Ovary (tissue), 7 donors: ENCODE measurements at regions not wholly inside any gene's neighbourhood (a gene's known extent, or its start where the extent isn't known, plus 50 kb on each side); places are given as distances from the start of the nearest gene placed in this dataset.
"Not testable (repeated sequence)": the region's sequence is repeated elsewhere in the genome, so short reads cannot be mapped to it uniquely, and the experiment has no call there.

Experiments used
- DNase-seq, 5 donors: peaks; one replicate each; pipeline ENCODE4 v3.0.0-alpha.2; 2019 to 2020
- H3K27ac ChIP-seq, 2 donors: fragments of 200-600 bp; one replicate each; pipeline versions ENCODE4 v1.5.1 to v1.8.0; 2019 to 2022
- H3K27me3 ChIP-seq: fragments of 200-600 bp; one replicate; pipeline ENCODE4 v1.8.0; 2022
- H3K36me3 ChIP-seq: fragments of 200-600 bp; sonication (generic); one replicate; pipeline ENCODE4 v1.5.1; 2019
- H3K4me1 ChIP-seq: one replicate; pipeline ENCODE4 v1.8.1; 2013; ENCODE audit warnings: mild to moderate bottlenecking, moderate library complexity; ENCODE audit not compliant: insufficient read depth
- H3K4me3 ChIP-seq: fragments of 200-600 bp; sonication (generic); one replicate; pipeline ENCODE4 v1.5.1; 2017
- H3K9me3 ChIP-seq, 2 donors: fragments of 200-600 bp in 1 of 2; sonication (generic) in 1 of 2; one replicate each; pipeline versions ENCODE4 v1.5.1 to v1.8.1; 2013 to 2019; ENCODE audit warnings: mild to moderate bottlenecking in 1 of 2, moderate library complexity in 1 of 2
- CTCF ChIP-seq, 3 donors: fragments of 450-650 bp in 2 of 3; fragments of 200-600 bp in 1 of 3; IDR thresholded peaks; one replicate each; pipeline versions ENCODE4 v1.5.1 to v1.8.0; 2016 to 2022; ENCODE audit warnings: antibody characterized with exemption in 3 of 3, mild to moderate bottlenecking in 1 of 3
- EP300 ChIP-seq: sonication (generic); formaldehyde crosslinking; IDR thresholded peaks from one replicate; pipeline ENCODE4 v1.6.1; 2017; ENCODE audit warnings: antibody characterized with exemption
- POLR2A ChIP-seq: fragments of 450-650 bp; IDR thresholded peaks from one replicate; pipeline ENCODE4 v1.6.1; 2017; ENCODE audit warnings: antibody characterized with exemption, mild to moderate bottlenecking, moderate library complexity
- WGBS, 3 donors: extraction: QIAGEN DNeasy Blood & Tissue Kit in 1 of 3; methylation state at CpG; one replicate each; pipeline versions ENCODE4 v1.1.5 to v1.1.7; 2013 to 2017; 5-methylcytosine and 5-hydroxymethylcytosine counted together
- intact Hi-C, 4 donors: fragments of 100-400 bp; cut with DNase I; formaldehyde crosslinking; loops; one replicate each; pipeline versions ENCODE4 v1.11.0 to v1.15.1; 2022 to 2023
- donor health status: DM: no; HTN: no; CAD: no; lungs with moderate emphysema.
- donor health status: DM: no; HTN: no; CAD: no.
- donor health status: Bipolar disorder and iron deficiency.
- donor health status: DM: no; HTN: no; CAD: no.
- donor health status: DM: yes; HTN: yes; CAD: no.

- DNase-seq, result no peak
- Histone ChIP-seq H3K36me3 (no peaks in the 10 kb centered on the region), H3K27me3 (no peaks in the 10 kb centered on the region), H3K4me3 (no peak overlapping the region), H3K27ac (no peak overlapping the region), H3K4me1 (no peaks in the 10 kb centered on the region), H3K9me3 (no peaks in the 10 kb centered on the region)
- 76 to 83% (median 82%) methylated on average over 5 of the region's 5 CpGs for WGBS, 3 donors
- TF ChIP-seq EP300 (no peak), CTCF (IDR thresholded peaks at IDR 0.05) (no peak), POLR2A (no peak)
- intact Hi-C loops, result no loop called here
Observed at GRCh38 chr12:18882690-18883089, 144.8 kb downstream of the CAPZA3 start.

- Histone ChIP-seq H3K36me3 (no peaks in the 10 kb centered on the region), H3K4me3 (no peak overlapping the region), H3K4me1 (no peaks in the 10 kb centered on the region), H3K27ac (no peak overlapping the region), H3K27me3 (no peaks in the 10 kb centered on the region), H3K9me3 (no peaks in the 10 kb centered on the region)
- intact Hi-C loops, result no loop called here
- WGBS, 3 donors, result 73 to 74% (median 74%) methylated on average over 3 of the region's 3 CpGs
- DNase-seq, result no peak
- TF ChIP-seq POLR2A, result no peak
Observed at GRCh38 chr12:18886962-18887361, 149.0 kb downstream of the CAPZA3 start.

- H3K4me3 ChIP-seq, result no peak overlapping the region
- no peaks in the 10 kb centered on the region for H3K9me3 ChIP-seq
- no peak for TF ChIP-seq CTCF (IDR thresholded peaks at IDR 0.05)
- no peak for TF ChIP-seq EP300
- no peak for TF ChIP-seq POLR2A
- H3K27ac ChIP-seq, result no peak overlapping the region
- DNase-seq, result no peak
- no peaks in the 10 kb centered on the region for H3K27me3 ChIP-seq
- WGBS, 3 donors, result 86 to 94% (median 89%) methylated on average over 4 of the region's 4 CpGs
- H3K36me3 ChIP-seq, result no peaks in the 10 kb centered on the region
- intact Hi-C loops, result no loop called here
- H3K4me1 ChIP-seq, result no peaks in the 10 kb centered on the region
Observed at GRCh38 chr12:18887368-18887767, 149.4 kb downstream of the CAPZA3 start.

- Histone ChIP-seq H3K27me3 (no peaks in the 10 kb centered on the region), H3K4me1 (no peaks in the 10 kb centered on the region), H3K4me3 (no peak overlapping the region), H3K27ac (no peak overlapping the region), H3K9me3 (no peaks in the 10 kb centered on the region), H3K36me3 (no peaks in the 10 kb centered on the region)
- DNase-seq, result no peak
- 29 to 41% (median 33%) methylated on average over 2 of the region's 2 CpGs for WGBS, 3 donors
- intact Hi-C loops, result no loop called here
- TF ChIP-seq CTCF (IDR thresholded peaks at IDR 0.05) (no peak), POLR2A (no peak), EP300 (no peak)
Observed at GRCh38 chr12:18888047-18888446, 150.1 kb downstream of the CAPZA3 start.

- H3K27ac ChIP-seq, H3K9me3 ChIP-seq, intact Hi-C loops, DNase-seq, H3K36me3 ChIP-seq, H3K27me3 ChIP-seq, H3K4me3 ChIP-seq, H3K4me1 ChIP-seq: not testable (repeated sequence)
- 92 to 96% (median 96%) methylated on average over 3 of the region's 3 CpGs for WGBS, 3 donors
Observed at GRCh38 chr12:18890621-18891020, 152.7 kb downstream of the CAPZA3 start.

- H3K9me3 ChIP-seq, result no peaks in the 10 kb centered on the region
- H3K27ac ChIP-seq, result no peak overlapping the region
- no peak overlapping the region for H3K4me3 ChIP-seq
- H3K36me3 ChIP-seq, result no peaks in the 10 kb centered on the region
- TF ChIP-seq POLR2A (no peak), EP300 (no peak), CTCF (IDR thresholded peaks at IDR 0.05) (no peak)
- H3K27me3 ChIP-seq, result no peaks in the 10 kb centered on the region
- intact Hi-C loops, result no loop called here
- no peaks in the 10 kb centered on the region for H3K4me1 ChIP-seq
- WGBS, 3 donors, result 94 to 96% (median 95%) methylated on average over 9 of the region's 9 CpGs
- DNase-seq, result no peak
Observed at GRCh38 chr12:18895540-18895939, 157.6 kb downstream of the CAPZA3 start.
